NT2/D1 (cell line): ENCODE measurements at regions not wholly inside any gene's neighbourhood (a gene's known extent, or its start where the extent isn't known, plus 50 kb on each side); places are given as distances from the start of the nearest gene placed in this dataset.

ENCODE experiments used
- YY1 ChIP-seq: IDR thresholded peaks from 2 replicates; pipeline ENCODE4 v1.6.1; 2011; ENCODE audit not compliant: insufficient read length, insufficient read depth
- ZNF274 ChIP-seq: IDR thresholded peaks from 2 replicates; pipeline ENCODE4 v1.6.1; 2011; ENCODE audit warnings: mild to moderate bottlenecking, low read depth, low read length

DNA sequence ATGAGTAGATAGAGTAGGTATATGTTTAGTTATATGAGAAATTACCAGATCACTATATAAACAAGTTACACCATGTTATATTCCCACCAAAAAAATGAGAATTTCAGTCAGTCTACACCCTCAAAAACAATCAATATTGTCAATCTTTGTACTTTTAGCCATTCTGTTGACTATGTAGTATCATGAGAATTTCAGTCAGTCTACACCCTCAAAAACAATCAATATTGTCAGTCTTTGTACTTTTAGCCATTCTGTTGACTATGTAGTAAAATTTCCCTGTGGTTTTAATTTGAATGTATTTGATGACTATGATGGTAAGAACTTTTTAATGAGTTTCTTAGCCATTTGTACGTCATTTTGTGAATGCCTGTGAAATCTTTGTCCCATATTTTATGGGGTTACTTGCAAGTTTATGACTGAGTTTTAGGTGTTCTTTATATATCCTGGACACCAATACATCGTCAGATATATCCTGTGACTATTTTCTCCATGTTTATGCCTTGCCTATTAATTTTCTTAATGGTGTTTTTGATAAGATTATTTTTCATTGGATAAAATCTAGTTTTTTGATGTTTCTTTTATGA lies 528.4 kb upstream of the SPHKAP start:
- TF ChIP-seq ZNF274: no peak
- TF ChIP-seq YY1: no peak
